ENCODE measurements at regions not wholly inside any gene's neighbourhood (a gene's known extent, or its start where the extent isn't known, plus 50 kb on each side); places are given as distances from the start of the nearest gene placed in this dataset.

GRCh38 chr1:203932556-203932955 is 71.2 kb downstream of the SNRPE start:
- TF ChIP-seq CTCF (IDR thresholded peaks at IDR 0.05 in 4 of 5, conservative IDR thresholded peaks at IDR 0.05 in 1 of 5): no peak
- TF ChIP-seq POLR2A (IDR thresholded peaks at IDR 0.05): no peak
